ENCODE measurements at regions not wholly inside any gene's neighbourhood (a gene's known extent, or its start where the extent isn't known, plus 50 kb on each side); places are given as distances from the start of the nearest gene placed in this dataset.

- TF ChIP-seq CTCF (IDR thresholded peaks at IDR 0.05; ENCODE audit: extremely low read depth in 1 of 2, insufficient read depth in 1 of 2, low read depth in 1 of 2, low read length in 2 of 2) (no peak), POLR2AphosphoS5 (IDR thresholded peaks at IDR 0.05; ENCODE audit: insufficient read depth, low read depth, low read length) (no peak), EZH2 (IDR thresholded peaks at IDR 0.05; ENCODE audit: borderline replicate concordance, low read depth, low read length, severe bottlenecking) (no peak), MYC (IDR thresholded peaks at IDR 0.05; ENCODE audit: low read depth, low read length) (no peak), POLR2A (IDR thresholded peaks at IDR 0.05; ENCODE audit: low read depth, low read length) (no peak), FOS (IDR thresholded peaks at IDR 0.05; ENCODE audit: borderline replicate concordance, insufficient read depth, low read length) (no peak), MAX (IDR thresholded peaks at IDR 0.05; ENCODE audit: insufficient read depth, insufficient read length) (no peak)
These were observed 68.4 kb downstream of the ANXA1 start for GRCh38 chr9:73219985-73220626.

Measured in endothelial cell of umbilical vein (primary cell).